Effector memory CD4-positive, alpha-beta T cell (primary cell): ENCODE measurements at regions not wholly inside any gene's neighbourhood (a gene's known extent, or its start where the extent isn't known, plus 50 kb on each side); places are given as distances from the start of the nearest gene placed in this dataset.

ENCODE experiments used
- DNase-seq, 3 donors: peaks; one replicate each; pipeline ENCODE4 v3.0.0-alpha.2; 2020
- H3K27ac ChIP-seq: 2 replicates; pipeline ENCODE4 v1.7.0; 2013; ENCODE audit warnings: mild to moderate bottlenecking, low read length, moderate library complexity; ENCODE audit not compliant: insufficient read depth, poor library complexity, severe bottlenecking
- H3K27me3 ChIP-seq: replicated peaks from 2 replicates; pipeline ENCODE4 v1.7.0; 2013; ENCODE audit warnings: mild to moderate bottlenecking, low read length; ENCODE audit not compliant: insufficient read depth, control insufficient read depth, poor library complexity, severe bottlenecking
- H3K36me3 ChIP-seq: 2 replicates; pipeline ENCODE4 v1.7.0; 2013; ENCODE audit warnings: mild to moderate bottlenecking, low read length, moderate library complexity; ENCODE audit not compliant: control insufficient read depth, insufficient read depth
- H3K4me1 ChIP-seq: 2 replicates; pipeline ENCODE4 v1.7.0; 2013; ENCODE audit warnings: low read length, mild to moderate bottlenecking; ENCODE audit not compliant: control insufficient read depth, insufficient read depth, poor library complexity, severe bottlenecking
- H3K4me3 ChIP-seq: 2 replicates; pipeline ENCODE4 v1.7.0; 2013; ENCODE audit warnings: low read length, low read depth, mild to moderate bottlenecking; ENCODE audit not compliant: insufficient read depth, poor library complexity, severe bottlenecking
- H3K9me3 ChIP-seq: 2 replicates; pipeline ENCODE4 v1.7.0; 2013; ENCODE audit warnings: mild to moderate bottlenecking, low read length, moderate library complexity; ENCODE audit not compliant: control insufficient read depth

DNA sequence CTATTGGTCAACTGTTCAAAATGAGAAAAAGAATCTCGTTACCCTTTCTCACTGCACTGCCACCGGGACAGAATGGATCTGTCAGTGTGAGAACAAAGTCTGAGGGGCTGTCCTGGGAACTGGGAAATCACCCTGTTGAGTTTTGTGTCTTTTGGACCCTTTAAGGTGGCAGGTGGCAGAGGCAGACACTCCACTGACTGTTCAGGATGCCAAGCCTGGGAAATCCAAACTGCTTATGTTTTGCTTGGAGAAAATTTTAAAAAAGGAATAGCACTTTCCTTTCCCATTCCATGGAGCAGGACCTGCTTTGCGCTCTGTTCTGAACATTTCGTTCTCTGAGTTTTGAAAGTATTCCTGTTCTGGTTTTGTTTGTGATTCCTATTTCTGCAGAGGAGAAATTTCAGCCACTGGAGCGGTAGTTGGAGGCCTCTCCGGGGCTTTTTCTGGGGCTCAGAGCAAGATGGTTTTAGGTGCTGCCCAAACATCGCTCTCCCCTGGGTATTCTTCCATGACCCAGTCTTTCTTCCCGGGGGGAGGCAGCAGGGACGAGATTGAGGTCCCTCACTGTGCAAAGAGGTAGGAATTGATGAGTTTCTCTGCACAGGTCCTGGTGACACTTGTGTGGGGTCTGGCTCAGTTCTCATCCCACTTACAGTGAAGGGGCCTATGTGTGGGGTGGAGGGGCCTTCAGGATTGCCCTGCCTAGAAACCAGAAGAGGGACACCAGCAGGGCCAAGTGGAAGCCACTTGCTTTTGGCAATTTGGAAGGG, 138.5 kb upstream of the SYT13 start:
- no peaks in the 10 kb centered on the region for H3K36me3 ChIP-seq
- H3K4me3 ChIP-seq = no peak overlapping the region
- DNase-seq = no peak
- no peaks in the 10 kb centered on the region for H3K27me3 ChIP-seq
- no peaks in the 10 kb centered on the region for H3K4me1 ChIP-seq
- no peak overlapping the region for H3K27ac ChIP-seq
- no peaks in the 10 kb centered on the region for H3K9me3 ChIP-seq

DNA sequence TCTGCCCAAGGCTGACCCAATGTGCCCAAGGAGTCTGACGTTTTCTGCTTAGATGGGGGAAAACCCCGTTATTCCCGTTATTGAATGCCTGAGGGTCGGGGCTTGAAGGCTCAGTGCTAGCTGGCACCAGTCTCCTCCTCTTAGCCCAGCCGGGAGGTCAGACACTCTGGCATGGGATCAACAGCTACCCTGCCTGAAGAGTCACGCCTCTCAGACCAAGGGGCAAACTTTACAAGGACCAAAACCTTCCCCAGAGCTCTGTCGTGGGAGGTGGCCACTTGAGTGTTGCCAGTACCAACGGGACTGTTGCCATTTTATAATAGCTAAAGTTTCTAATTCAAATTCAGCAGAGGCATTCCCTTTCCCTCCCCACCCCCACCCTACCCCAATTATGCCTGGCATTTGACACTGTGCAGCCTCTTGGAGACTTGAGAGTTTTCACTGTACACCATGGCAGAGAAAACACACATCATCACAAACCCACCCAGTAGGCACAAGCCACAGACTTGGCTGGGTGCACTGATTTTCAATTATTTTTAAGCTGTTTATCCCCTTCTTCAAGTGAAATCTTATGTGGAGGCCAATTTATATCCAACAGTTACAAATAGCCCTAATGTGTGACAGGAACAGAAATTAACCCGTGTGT, 137.5 kb upstream of the SYT13 start:
- Histone ChIP-seq H3K4me3 (no peak overlapping the region), H3K36me3 (no peaks in the 10 kb centered on the region), H3K9me3 (no peaks in the 10 kb centered on the region), H3K27ac (no peak overlapping the region), H3K27me3 (no peaks in the 10 kb centered on the region), H3K4me1 (no peaks in the 10 kb centered on the region)
- no peak for DNase-seq

DNA sequence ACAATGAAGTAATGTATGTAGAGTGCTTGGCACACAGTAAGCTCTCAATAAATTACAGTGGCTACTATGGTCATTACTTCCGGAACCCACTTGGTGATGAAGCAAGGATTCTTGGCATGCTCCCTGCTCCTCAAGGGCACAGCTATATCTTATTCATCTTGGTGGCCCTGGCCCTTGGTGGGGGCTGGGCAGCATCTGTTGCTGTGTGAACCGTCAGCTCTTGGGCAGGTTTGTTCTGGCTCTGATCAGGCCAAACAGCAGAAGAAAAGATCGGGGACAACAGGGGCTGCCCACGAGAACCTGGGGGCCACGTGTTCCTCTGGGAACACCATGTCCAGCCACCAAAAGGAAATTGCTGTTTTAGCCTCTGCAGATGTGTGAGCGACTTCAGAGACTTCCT, 136.9 kb upstream of the SYT13 start:
- no peaks in the 10 kb centered on the region for H3K9me3 ChIP-seq
- H3K27me3 ChIP-seq = no peaks in the 10 kb centered on the region
- no peak overlapping the region for H3K27ac ChIP-seq
- no peaks in the 10 kb centered on the region for H3K36me3 ChIP-seq
- DNase-seq = no peak
- no peaks in the 10 kb centered on the region for H3K4me1 ChIP-seq
- H3K4me3 ChIP-seq = no peak overlapping the region

DNA sequence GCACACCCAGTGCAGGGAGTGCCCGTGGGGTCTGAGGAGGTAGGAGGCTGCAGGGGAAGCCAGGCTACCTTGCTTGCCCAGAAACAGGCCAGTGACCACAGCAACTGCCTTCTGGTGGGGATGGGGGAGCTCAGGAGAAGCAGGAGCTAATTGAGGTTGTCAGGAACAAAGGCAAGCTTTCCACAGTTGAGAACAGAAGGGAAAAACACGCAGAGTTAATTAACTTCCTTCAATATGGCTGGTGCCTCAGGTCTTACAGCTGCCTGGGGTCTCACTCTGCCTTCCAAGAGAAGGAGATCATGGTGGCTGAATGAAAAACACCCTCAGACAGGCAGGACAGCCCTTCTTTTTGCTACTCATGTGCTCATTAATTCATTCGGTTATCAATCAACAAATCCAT, 127.9 kb upstream of the SYT13 start:
- Histone ChIP-seq H3K27me3 (peaks cover 11% of the 10 kb centered on the region), H3K4me1 (no peaks in the 10 kb centered on the region), H3K36me3 (no peaks in the 10 kb centered on the region), H3K27ac (no peak overlapping the region), H3K9me3 (no peaks in the 10 kb centered on the region), H3K4me3 (no peak overlapping the region)
- no peak for DNase-seq

DNA sequence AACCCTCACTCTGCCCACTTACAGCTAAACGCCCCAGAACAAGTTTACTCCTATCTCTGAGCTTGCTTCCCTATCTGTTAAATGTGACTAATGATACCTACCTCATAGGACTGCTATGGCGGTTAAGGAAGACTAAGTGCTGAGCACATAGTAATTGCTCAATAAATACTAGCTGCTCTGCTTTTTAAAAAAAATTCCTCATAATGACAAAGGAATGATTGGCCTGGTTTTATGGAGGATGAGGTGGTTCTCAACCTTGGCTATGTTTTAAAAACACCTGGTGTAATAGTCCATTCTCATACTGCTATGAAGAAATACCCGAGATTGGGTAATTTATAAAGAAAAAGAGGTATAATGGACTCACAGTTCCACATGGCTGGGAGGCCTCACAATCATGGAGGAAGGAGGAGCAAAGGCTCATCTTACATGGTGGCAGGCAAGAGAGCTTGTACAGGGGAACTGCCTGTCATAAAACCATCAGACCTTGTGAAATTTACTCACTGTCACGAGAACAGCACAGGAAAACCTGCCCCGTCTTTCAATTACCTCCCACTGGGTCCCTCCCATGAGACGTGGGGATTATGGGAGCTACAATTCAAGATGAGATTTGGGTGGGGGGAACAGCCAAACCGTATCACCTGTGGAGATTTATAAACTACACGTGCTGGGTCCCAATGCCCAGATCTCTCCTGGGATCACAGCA, 127.2 kb upstream of the SYT13 start:
- Histone ChIP-seq H3K27ac (no peak overlapping the region), H3K4me1 (no peaks in the 10 kb centered on the region), H3K9me3 (no peaks in the 10 kb centered on the region), H3K4me3 (no peak overlapping the region), H3K27me3 (peaks cover 11% of the 10 kb centered on the region), H3K36me3 (no peaks in the 10 kb centered on the region)
- no peak for DNase-seq

DNA sequence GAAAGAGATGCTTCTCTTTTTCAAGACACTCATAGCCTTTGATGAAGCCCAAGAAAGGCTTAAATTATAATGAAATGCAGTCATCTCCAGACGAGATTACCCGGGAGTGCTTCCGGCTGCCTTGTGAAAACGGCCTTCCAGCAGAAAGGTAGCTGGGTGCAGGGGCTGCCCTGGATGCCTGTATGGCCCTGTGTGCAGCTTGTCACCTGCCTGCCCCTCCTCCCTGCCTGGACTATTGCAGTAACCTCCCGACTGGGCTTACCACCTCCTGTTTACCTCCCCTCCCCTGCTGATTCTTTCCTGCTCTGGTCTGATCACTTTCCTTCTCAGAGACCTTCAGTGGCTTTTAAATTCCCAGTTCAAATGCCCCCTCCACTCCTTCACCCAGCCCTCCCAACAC, 126.4 kb upstream of the SYT13 start:
- no peak overlapping the region for H3K4me3 ChIP-seq
- no peaks in the 10 kb centered on the region for H3K9me3 ChIP-seq
- no peaks in the 10 kb centered on the region for H3K36me3 ChIP-seq
- no peak overlapping the region for H3K27ac ChIP-seq
- no peaks in the 10 kb centered on the region for H3K4me1 ChIP-seq
- peaks cover 11% of the 10 kb centered on the region for H3K27me3 ChIP-seq
- no peak for DNase-seq

DNA sequence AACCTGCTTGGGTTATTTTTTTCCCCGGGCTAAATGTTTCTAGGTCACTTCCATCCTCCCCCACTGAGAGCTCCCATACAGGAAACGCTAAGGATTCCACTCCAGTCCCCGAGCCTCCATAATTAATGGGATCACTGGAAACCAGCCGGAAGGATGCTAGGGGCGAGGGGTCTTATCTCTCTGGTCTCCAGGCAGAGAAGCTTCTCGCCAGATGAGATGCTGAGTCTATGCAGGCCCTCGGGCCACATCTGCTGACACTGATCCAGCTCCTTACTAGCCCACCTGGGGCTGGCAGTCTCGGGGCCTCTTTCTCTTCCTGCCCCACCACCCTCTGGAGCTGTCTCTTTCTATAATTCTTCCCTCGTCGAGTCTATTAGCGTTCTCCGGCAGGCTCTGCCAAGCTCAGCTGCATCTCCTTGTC, 125.9 kb upstream of the SYT13 start:
- Histone ChIP-seq H3K4me1 (no peaks in the 10 kb centered on the region), H3K9me3 (no peaks in the 10 kb centered on the region), H3K27me3 (peaks cover 11% of the 10 kb centered on the region), H3K36me3 (no peaks in the 10 kb centered on the region), H3K4me3 (no peak overlapping the region), H3K27ac (no peak overlapping the region)
- DNase-seq = no peak

DNA sequence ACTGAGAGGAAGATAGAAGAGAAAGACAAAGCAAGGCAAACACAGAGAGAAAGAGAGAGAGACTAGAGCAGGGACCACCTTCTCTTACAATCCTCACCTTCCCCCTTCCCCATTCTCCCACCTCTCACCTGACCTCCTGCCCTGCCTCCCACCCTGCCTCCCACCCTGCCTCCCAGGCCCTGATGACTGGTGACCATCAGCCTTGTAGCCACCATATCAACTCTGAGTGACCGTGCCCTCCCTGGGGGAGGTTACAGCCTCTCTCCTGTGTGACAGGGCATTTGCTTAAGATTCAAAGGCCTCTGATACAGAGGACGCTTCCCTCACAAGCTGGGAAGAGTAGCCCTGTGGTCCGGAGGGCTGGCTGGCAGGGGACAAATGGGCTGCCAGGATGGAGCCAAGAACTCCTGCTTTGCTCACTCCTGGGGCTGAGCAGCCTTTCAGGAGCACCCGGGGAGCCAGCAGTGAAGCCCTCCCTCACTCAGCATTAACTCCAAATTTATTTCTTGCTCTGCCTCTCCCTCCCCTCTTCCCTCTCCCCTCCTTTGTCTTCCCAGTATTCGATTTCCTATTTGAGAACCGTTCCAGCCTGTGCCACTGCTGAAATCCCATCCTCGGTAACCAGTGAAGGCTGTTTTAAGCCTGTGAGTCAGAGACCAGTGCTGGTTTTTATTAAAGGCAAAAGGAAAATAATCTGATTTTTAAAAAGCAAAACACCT, 125.2 kb upstream of the SYT13 start:
- no peak for DNase-seq
- Histone ChIP-seq H3K27me3 (peaks cover 11% of the 10 kb centered on the region), H3K4me1 (no peaks in the 10 kb centered on the region)

DNA sequence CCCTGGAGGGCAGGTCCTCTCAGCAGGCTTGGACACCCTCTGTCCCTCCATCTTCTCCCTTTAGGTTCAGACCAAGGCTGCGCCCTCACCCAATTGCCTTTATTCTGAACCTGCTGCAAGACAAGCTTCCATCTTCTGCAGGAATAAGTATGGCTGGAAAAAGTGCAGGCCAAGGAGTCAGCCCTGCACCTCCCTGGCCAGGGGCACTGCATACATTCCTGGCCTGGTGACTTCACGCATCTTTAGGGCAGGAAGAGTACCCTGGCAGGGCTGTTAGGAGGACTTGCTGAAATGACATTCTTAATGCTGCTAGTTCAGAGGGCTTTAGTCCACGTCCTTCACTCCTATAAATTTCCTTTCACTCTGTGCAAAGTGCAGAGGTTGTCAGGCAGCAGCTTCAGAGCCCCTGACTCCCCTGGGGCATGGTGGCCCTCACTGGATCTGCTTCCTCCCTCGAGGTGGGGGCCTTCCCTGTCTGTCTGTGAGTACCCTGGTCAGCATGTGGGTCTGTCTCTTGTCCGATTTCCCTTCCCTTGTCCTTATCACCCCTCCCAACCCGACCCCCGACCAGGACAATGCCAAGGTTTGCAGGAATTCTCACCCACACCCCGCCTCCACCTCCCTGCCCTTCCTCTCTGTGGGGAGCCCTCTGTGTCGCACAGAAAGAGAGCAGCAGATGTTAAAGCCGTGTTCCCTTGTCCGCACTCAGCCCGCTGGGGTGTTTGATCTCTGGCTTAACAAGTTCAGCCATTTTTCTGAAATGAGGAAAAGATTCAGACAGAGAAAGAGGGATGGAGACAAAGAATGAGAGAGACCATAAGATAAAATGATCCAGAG, 124.5 kb upstream of the SYT13 start:
- peaks cover 11% of the 10 kb centered on the region for H3K27me3 ChIP-seq
- H3K36me3 ChIP-seq = no peaks in the 10 kb centered on the region
- no peak overlapping the region for H3K27ac ChIP-seq
- DNase-seq = no peak
- H3K9me3 ChIP-seq = no peaks in the 10 kb centered on the region
- no peaks in the 10 kb centered on the region for H3K4me1 ChIP-seq
- H3K4me3 ChIP-seq = no peak overlapping the region

More for the DNA sequence above, 125.2 kb upstream of the SYT13 start:
- Histone ChIP-seq H3K27ac (no peak overlapping the region), H3K4me3 (no peak overlapping the region), H3K36me3 (no peaks in the 10 kb centered on the region), H3K9me3 (no peaks in the 10 kb centered on the region)
